Spleen (tissue), 11 donors: ENCODE measurements at regions not wholly inside any gene's neighbourhood (a gene's known extent, or its start where the extent isn't known, plus 50 kb on each side); places are given as distances from the start of the nearest gene placed in this dataset.
"Not testable (repeated sequence)": the region's sequence is repeated elsewhere in the genome, so short reads cannot be mapped to it uniquely, and the experiment has no call there.

Source experiments
- DNase-seq: peaks from one replicate; pipeline ENCODE4 v3.0.0-alpha.2; 2020
- H3K27ac ChIP-seq, 8 donors: fragments of 200-600 bp; sonication (generic) in 7 of 8; 1 replicate in 4 of 8; 2 replicates in 4 of 8; pipeline versions ENCODE4 v1.5.0 to v1.8.0; 2016 to 2021; ENCODE audit warnings: inconsistent platforms in 4 of 8, mild to moderate bottlenecking in 4 of 8, moderate library complexity in 1 of 8
- H3K27me3 ChIP-seq, 7 donors: fragments of 200-600 bp; sonication (generic) in 6 of 7; replicated peaks in 1 of 7; 1 replicate in 4 of 7; 2 replicates in 3 of 7; pipeline versions ENCODE4 v1.5.0 to v1.8.0; 2016 to 2021; ENCODE audit warnings: inconsistent platforms in 3 of 7, mild to moderate bottlenecking in 1 of 7
- H3K36me3 ChIP-seq, 6 donors: fragments of 200-600 bp; sonication (generic) in 5 of 6; 1 replicate in 4 of 6; 2 replicates in 2 of 6; pipeline versions ENCODE4 v1.5.0 to v1.8.0; 2016 to 2021; ENCODE audit warnings: inconsistent platforms in 2 of 6
- H3K4me1 ChIP-seq, 6 donors: fragments of 200-600 bp; sonication (generic) in 5 of 6; 1 replicate in 3 of 6; 2 replicates in 3 of 6; pipeline versions ENCODE4 v1.5.0 to v1.8.0; 2016 to 2021; ENCODE audit warnings: inconsistent platforms in 3 of 6
- H3K4me3 ChIP-seq, 8 donors: fragments of 200-600 bp; sonication (generic) in 7 of 8; 1 replicate in 4 of 8; 2 replicates in 4 of 8; pipeline versions ENCODE4 v1.5.0 to v1.8.0; 2016 to 2021; ENCODE audit warnings: inconsistent platforms in 4 of 8, mild to moderate bottlenecking in 4 of 8, moderate library complexity in 2 of 8
- H3K9me3 ChIP-seq, 8 donors: fragments of 200-600 bp; sonication (generic) in 7 of 8; 1 replicate in 4 of 8; 2 replicates in 4 of 8; pipeline versions ENCODE4 v1.5.0 to v1.8.0; 2016 to 2021; ENCODE audit warnings: inconsistent platforms in 4 of 8
- POLR2A ChIP-seq, 3 donors: fragments of 450-650 bp; IDR thresholded peaks; one replicate each; pipeline ENCODE4 v1.5.1; 2017; ENCODE audit warnings: antibody characterized with exemption in 3 of 3, mild to moderate bottlenecking in 1 of 3
- POLR2AphosphoS5 ChIP-seq, 3 donors: sonication (generic); formaldehyde crosslinking; IDR thresholded peaks; one replicate each; pipeline ENCODE4 v1.5.1; 2017; ENCODE audit warnings: antibody characterized with exemption in 3 of 3
- WGBS, 5 donors: extraction: QIAGEN DNeasy Blood & Tissue Kit in 3 of 5; methylation state at CpG; one replicate each; pipeline versions ENCODE4 v1.1.5 to v1.1.7; 2013 to 2018; 5-methylcytosine and 5-hydroxymethylcytosine counted together
- intact Hi-C: fragments of 100-400 bp; cut with DNase I; formaldehyde crosslinking; loops from one replicate; pipeline ENCODE4 v1.15.0; 2023; ENCODE audit warnings: low total_unique reads
- TF ChIP-seq, protein P1 (sequence below), 11 experiments: fragments of 200-600 bp in 7 of 11; fragments of 450-650 bp in 4 of 11; sonication (generic) in 4 of 11; IDR thresholded peaks in 8 of 11; conservative IDR thresholded peaks in 3 of 11; 1 replicate in 7 of 11; 2 replicates in 4 of 11; pipeline versions ENCODE4 v1.4.0 to v1.8.0; 2016 to 2021; ENCODE audit warnings: antibody characterized with exemption in 11 of 11, inconsistent platforms in 4 of 11, mild to moderate bottlenecking in 1 of 11
- donor health status: healthy with polysubstance abuse.
- donor health status: DM: no; HTN: no; CAD: no; lungs with moderate emphysema.
- donor health status: DM: no; HTN: no; CAD: no.
- donor health status: Bipolar disorder and iron deficiency.
- donor health status: healthy.
- donor health status: DM: no; HTN: no; CAD: no.
- donor health status: DM: yes; HTN: yes; CAD: no.

GRCh38 chr4:64807821-64808220, 398.6 kb upstream of the TECRL start:
- Histone ChIP-seq H3K36me3 (no peaks in the 10 kb centered on the region), H3K27me3 (no peaks in the 10 kb centered on the region), H3K4me3 (no peak overlapping the region), H3K27ac (no peak overlapping the region), H3K9me3 (peaks cover 0 to 26% (median 17%) of the 10 kb centered on the region in 8 donors), H3K4me1 (no peaks in the 10 kb centered on the region)
- no peak for DNase-seq
- 37 to 57% (median 43%) methylated on average over 2 of the region's 2 CpGs for WGBS, 5 donors
- TF ChIP-seq POLR2AphosphoS5 (IDR thresholded peaks at IDR 0.05), result no peak
- no peak for TF ChIP-seq POLR2A (IDR thresholded peaks at IDR 0.05)
- TF ChIP-seq, protein P1, sequence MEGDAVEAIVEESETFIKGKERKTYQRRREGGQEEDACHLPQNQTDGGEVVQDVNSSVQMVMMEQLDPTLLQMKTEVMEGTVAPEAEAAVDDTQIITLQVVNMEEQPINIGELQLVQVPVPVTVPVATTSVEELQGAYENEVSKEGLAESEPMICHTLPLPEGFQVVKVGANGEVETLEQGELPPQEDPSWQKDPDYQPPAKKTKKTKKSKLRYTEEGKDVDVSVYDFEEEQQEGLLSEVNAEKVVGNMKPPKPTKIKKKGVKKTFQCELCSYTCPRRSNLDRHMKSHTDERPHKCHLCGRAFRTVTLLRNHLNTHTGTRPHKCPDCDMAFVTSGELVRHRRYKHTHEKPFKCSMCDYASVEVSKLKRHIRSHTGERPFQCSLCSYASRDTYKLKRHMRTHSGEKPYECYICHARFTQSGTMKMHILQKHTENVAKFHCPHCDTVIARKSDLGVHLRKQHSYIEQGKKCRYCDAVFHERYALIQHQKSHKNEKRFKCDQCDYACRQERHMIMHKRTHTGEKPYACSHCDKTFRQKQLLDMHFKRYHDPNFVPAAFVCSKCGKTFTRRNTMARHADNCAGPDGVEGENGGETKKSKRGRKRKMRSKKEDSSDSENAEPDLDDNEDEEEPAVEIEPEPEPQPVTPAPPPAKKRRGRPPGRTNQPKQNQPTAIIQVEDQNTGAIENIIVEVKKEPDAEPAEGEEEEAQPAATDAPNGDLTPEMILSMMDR (IDR thresholded peaks at IDR 0.05 in 8 of 11, conservative IDR thresholded peaks at IDR 0.05 in 3 of 11), result no peak
- intact Hi-C loops, result no loop called here

DNA sequence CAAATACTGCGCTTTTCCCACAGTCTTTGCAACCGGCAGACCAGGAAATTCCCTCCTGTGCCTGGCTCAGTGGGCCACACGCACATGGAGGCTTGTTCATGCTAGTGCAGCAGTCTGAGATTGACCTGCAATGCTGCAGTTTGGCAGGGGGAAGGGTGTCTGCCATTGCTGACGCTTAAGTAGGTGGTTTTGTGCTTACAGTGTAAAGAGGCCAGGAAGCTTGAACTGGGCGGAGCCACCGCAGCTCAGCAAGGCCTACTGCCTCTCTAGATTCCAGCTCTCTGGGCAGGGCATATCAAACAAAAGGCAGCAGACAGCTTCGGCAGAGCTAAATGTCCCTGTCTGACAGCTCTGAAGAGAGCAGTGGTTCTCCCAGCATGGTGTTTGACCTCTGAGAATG, 390.5 kb upstream of the TECRL start:
- WGBS, 5 donors, result 65 to 85% (median 82%) methylated on average over 4 to 7 of the region's 7 CpGs
- no peaks in the 10 kb centered on the region for H3K4me1 ChIP-seq
- no peak for TF ChIP-seq POLR2A (IDR thresholded peaks at IDR 0.05)
- TF ChIP-seq, protein P1 (IDR thresholded peaks at IDR 0.05 in 8 of 11, conservative IDR thresholded peaks at IDR 0.05 in 3 of 11), result no peak
- TF ChIP-seq POLR2AphosphoS5 (IDR thresholded peaks at IDR 0.05), result no peak
- no peak for DNase-seq
- no peak overlapping the region for H3K27ac ChIP-seq
- peaks cover 0 to 21% (median 10%) of the 10 kb centered on the region in 8 donors for H3K9me3 ChIP-seq
- no peak overlapping the region for H3K4me3 ChIP-seq
- intact Hi-C loops, result no loop called here
- no peaks in the 10 kb centered on the region for H3K27me3 ChIP-seq
- H3K36me3 ChIP-seq, result no peaks in the 10 kb centered on the region

GRCh38 chr4:64798828-64799227, 389.6 kb upstream of the TECRL start:
- DNase-seq, H3K4me1 ChIP-seq, intact Hi-C loops, H3K4me3 ChIP-seq, H3K36me3 ChIP-seq, H3K27ac ChIP-seq, H3K27me3 ChIP-seq: not testable (repeated sequence)
- H3K9me3 ChIP-seq, result peaks cover 0 to 12% (median 2%) of the 10 kb centered on the region in 8 donors
- WGBS, 5 donors, result 86 to 96% (median 91%) methylated on average over 4 of the region's 4 CpGs

DNA sequence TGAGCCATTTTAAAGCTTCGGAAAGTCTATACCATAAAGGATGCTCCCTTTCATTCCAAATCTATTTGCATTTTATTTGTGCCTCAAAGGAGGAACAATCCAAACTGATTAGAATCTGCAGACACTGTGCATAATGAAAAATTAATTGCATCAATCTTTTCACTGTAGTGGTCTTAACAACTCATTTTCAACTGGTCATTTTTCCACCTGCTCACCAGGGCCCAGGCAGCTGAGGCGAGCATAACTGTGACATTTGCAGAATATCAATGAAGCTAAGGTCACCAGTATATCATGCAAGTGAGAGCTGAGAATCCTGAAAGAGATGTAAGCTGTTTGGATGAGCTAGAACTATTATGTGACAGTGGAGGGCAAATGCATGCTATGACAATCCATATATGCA, 387.3 kb upstream of the TECRL start:
- H3K9me3 ChIP-seq, result peaks cover 0 to under 1% (median 0%) of the 10 kb centered on the region in 8 donors
- H3K27me3 ChIP-seq, result no peaks in the 10 kb centered on the region
- TF ChIP-seq POLR2A (IDR thresholded peaks at IDR 0.05) (no peak), POLR2AphosphoS5 (IDR thresholded peaks at IDR 0.05) (no peak)
- TF ChIP-seq, protein P1 (IDR thresholded peaks at IDR 0.05 in 8 of 11, conservative IDR thresholded peaks at IDR 0.05 in 3 of 11), result no peak
- H3K36me3 ChIP-seq, result no peaks in the 10 kb centered on the region
- no peaks in the 10 kb centered on the region for H3K4me1 ChIP-seq
- H3K4me3 ChIP-seq, result no peak overlapping the region
- intact Hi-C loops, result no loop called here
- H3K27ac ChIP-seq, result no peak overlapping the region
- DNase-seq, result no peak
- 74 to 91% (median 79%) methylated on average over 2 of the region's 2 CpGs for WGBS, 5 donors

- no peaks in the 10 kb centered on the region for H3K36me3 ChIP-seq
- H3K4me1 ChIP-seq, result no peaks in the 10 kb centered on the region
- no peak overlapping the region for H3K4me3 ChIP-seq
- no peaks in the 10 kb centered on the region for H3K9me3 ChIP-seq
- intact Hi-C loops, result no loop called here
- H3K27me3 ChIP-seq, result no peaks in the 10 kb centered on the region
- no peak for TF ChIP-seq POLR2AphosphoS5 (IDR thresholded peaks at IDR 0.05)
- TF ChIP-seq, protein P1 (IDR thresholded peaks at IDR 0.05 in 8 of 11, conservative IDR thresholded peaks at IDR 0.05 in 3 of 11), result no peak
- TF ChIP-seq POLR2A (IDR thresholded peaks at IDR 0.05), result no peak
- no peak overlapping the region for H3K27ac ChIP-seq
- 10 to 18% (median 16%) methylated on average over 1 of the region's 1 CpG for WGBS, 5 donors
- DNase-seq, result no peak
These were observed 374.9 kb upstream of the TECRL start for GRCh38 chr4:64784125-64784524.
